ENCODE measurements at regions not wholly inside any gene's neighbourhood (a gene's known extent, or its start where the extent isn't known, plus 50 kb on each side); places are given as distances from the start of the nearest gene placed in this dataset.

GRCh38 chr1:239954836-239955235 lies 136.8 kb upstream of the FMN2 start (continued):
- no peak for TF ChIP-seq NFATC4 (CRISPR knock-in tag; IDR thresholded peaks at IDR 0.05)
- TF ChIP-seq RORB (CRISPR knock-in tag; IDR thresholded peaks at IDR 0.05) = no peak
- no peak for TF ChIP-seq ATF3 (CRISPR knock-in tag; conservative IDR thresholded peaks at IDR 0.05)
- no peak for TF ChIP-seq USF1 (CRISPR knock-in tag; IDR thresholded peaks at IDR 0.05)
- TF ChIP-seq AFF4 (CRISPR knock-in tag; IDR thresholded peaks at IDR 0.05; ENCODE audit: borderline replicate concordance) = no peak
- no peak for TF ChIP-seq GABPB1 (CRISPR knock-in tag; IDR thresholded peaks at IDR 0.05)
- TF ChIP-seq ZNF423 (CRISPR knock-in tag; IDR thresholded peaks at IDR 0.05) = no peak
- no peak for TF ChIP-seq ZNF671 (CRISPR knock-in tag; IDR thresholded peaks at IDR 0.05)
- TF ChIP-seq PRRX2 (CRISPR knock-in tag; IDR thresholded peaks at IDR 0.05) = no peak
- TF ChIP-seq SP1 (CRISPR knock-in tag; conservative IDR thresholded peaks at IDR 0.05) = no peak
- no peak for TF ChIP-seq ERG (CRISPR knock-in tag; IDR thresholded peaks at IDR 0.05)
- TF ChIP-seq CTCF (IDR thresholded peaks at IDR 0.05) = no peak
- no peak for TF ChIP-seq NFYB (CRISPR knock-in tag; conservative IDR thresholded peaks at IDR 0.05; ENCODE audit: low read depth)
- no peak for TF ChIP-seq ZNF512 (CRISPR knock-in tag; IDR thresholded peaks at IDR 0.05; ENCODE audit: borderline replicate concordance)
- TF ChIP-seq AR (CRISPR knock-in tag; IDR thresholded peaks at IDR 0.05) = no peak
- no peak for TF ChIP-seq IRF1 (CRISPR knock-in tag; IDR thresholded peaks at IDR 0.05)

All from WTC11 (cell line).